Ishikawa (cell line): ENCODE measurements at regions not wholly inside any gene's neighbourhood (a gene's known extent, or its start where the extent isn't known, plus 50 kb on each side); places are given as distances from the start of the nearest gene placed in this dataset.

Experiments used
- CEBPB ChIP-seq: IDR thresholded peaks from 2 replicates; pipeline ENCODE4 v1.6.1; 2012
- CREB1 ChIP-seq: IDR thresholded peaks from 2 replicates; pipeline ENCODE4 v1.6.1; 2012; ENCODE audit warnings: low read depth
- EGR1 ChIP-seq: IDR thresholded peaks from 2 replicates; pipeline ENCODE4 v1.6.1; 2012
- EP300 ChIP-seq: IDR thresholded peaks from 2 replicates; pipeline ENCODE4 v1.6.1; 2012; ENCODE audit warnings: borderline replicate concordance
- FOXM1 ChIP-seq: IDR thresholded peaks from 2 replicates; pipeline ENCODE4 v1.6.1; 2012; ENCODE audit warnings: low read depth, borderline replicate concordance
- NFIC ChIP-seq: IDR thresholded peaks from 2 replicates; pipeline ENCODE4 v1.6.1; 2012
- RAD21 ChIP-seq: IDR thresholded peaks from 2 replicates; pipeline ENCODE4 v1.6.1; 2012; ENCODE audit warnings: low read depth
- TAF1 ChIP-seq: IDR thresholded peaks from 2 replicates; pipeline ENCODE4 v1.6.1; 2012; ENCODE audit warnings: low read depth, mild to moderate bottlenecking
- TCF12 ChIP-seq: IDR thresholded peaks from 2 replicates; pipeline ENCODE4 v1.6.1; 2012; ENCODE audit warnings: low read depth
- YY1 ChIP-seq: IDR thresholded peaks from 2 replicates; pipeline ENCODE4 v1.6.1; 2012; ENCODE audit warnings: low read depth
- ZBTB7A ChIP-seq: IDR thresholded peaks from 2 replicates; pipeline ENCODE4 v1.6.1; 2012; ENCODE audit warnings: low read depth
- TF ChIP-seq, protein P1 (sequence below): IDR thresholded peaks from 2 replicates; pipeline ENCODE4 v1.6.1; 2012
- TF ChIP-seq, protein P2 (sequence below): IDR thresholded peaks from 2 replicates; pipeline ENCODE4 v1.6.1; 2012
- TF ChIP-seq, protein P3 (sequence below): IDR thresholded peaks from 2 replicates; pipeline ENCODE4 v1.6.1; 2012; ENCODE audit warnings: low read depth, mild to moderate bottlenecking

DNA sequence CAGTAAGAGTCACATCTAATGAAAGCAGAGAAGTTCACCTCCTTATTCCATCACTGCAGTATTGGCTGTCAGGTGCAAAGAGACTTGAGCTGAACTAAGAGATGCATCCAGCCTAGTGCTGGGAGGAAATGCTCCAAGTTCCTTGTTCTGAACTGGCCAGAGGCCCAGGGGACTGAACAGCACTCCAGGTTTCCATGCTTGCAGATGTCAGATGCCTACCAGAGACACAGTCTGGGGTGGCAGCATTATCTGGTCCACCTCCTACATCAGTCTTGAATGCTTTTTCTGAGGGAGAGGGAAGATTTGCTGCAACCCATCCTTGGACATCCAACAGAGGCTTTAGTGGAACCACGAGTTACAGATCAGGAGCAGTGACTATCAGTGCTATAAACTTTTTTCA lies 331.3 kb downstream of the CYRIA start:
- TF ChIP-seq EGR1 (no peak), RAD21 (no peak), CREB1 (no peak), YY1 (no peak), NFIC (no peak), TCF12 (no peak), ZBTB7A (no peak), FOXM1 (no peak), TAF1 (no peak), CEBPB (no peak), EP300 (no peak)
- TF ChIP-seq, protein P1, sequence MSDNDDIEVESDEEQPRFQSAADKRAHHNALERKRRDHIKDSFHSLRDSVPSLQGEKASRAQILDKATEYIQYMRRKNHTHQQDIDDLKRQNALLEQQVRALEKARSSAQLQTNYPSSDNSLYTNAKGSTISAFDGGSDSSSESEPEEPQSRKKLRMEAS = no peak
- TF ChIP-seq, protein P2, sequence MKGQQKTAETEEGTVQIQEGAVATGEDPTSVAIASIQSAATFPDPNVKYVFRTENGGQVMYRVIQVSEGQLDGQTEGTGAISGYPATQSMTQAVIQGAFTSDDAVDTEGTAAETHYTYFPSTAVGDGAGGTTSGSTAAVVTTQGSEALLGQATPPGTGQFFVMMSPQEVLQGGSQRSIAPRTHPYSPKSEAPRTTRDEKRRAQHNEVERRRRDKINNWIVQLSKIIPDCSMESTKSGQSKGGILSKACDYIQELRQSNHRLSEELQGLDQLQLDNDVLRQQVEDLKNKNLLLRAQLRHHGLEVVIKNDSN = no peak
- TF ChIP-seq, protein P3, sequence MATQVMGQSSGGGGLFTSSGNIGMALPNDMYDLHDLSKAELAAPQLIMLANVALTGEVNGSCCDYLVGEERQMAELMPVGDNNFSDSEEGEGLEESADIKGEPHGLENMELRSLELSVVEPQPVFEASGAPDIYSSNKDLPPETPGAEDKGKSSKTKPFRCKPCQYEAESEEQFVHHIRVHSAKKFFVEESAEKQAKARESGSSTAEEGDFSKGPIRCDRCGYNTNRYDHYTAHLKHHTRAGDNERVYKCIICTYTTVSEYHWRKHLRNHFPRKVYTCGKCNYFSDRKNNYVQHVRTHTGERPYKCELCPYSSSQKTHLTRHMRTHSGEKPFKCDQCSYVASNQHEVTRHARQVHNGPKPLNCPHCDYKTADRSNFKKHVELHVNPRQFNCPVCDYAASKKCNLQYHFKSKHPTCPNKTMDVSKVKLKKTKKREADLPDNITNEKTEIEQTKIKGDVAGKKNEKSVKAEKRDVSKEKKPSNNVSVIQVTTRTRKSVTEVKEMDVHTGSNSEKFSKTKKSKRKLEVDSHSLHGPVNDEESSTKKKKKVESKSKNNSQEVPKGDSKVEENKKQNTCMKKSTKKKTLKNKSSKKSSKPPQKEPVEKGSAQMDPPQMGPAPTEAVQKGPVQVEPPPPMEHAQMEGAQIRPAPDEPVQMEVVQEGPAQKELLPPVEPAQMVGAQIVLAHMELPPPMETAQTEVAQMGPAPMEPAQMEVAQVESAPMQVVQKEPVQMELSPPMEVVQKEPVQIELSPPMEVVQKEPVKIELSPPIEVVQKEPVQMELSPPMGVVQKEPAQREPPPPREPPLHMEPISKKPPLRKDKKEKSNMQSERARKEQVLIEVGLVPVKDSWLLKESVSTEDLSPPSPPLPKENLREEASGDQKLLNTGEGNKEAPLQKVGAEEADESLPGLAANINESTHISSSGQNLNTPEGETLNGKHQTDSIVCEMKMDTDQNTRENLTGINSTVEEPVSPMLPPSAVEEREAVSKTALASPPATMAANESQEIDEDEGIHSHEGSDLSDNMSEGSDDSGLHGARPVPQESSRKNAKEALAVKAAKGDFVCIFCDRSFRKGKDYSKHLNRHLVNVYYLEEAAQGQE = no peak
